Trophoblast cell (in vitro differentiated cells and primary cell): ENCODE measurements at regions not wholly inside any gene's neighbourhood (a gene's known extent, or its start where the extent isn't known, plus 50 kb on each side); places are given as distances from the start of the nearest gene placed in this dataset.

ENCODE experiments used
- DNase-seq, 2 donors: peaks; one replicate each; pipeline ENCODE4 v3.0.0-alpha.2; 2016
- H2AFZ ChIP-seq: 2 replicates; pipeline ENCODE4 v1.6.1; 2013; ENCODE audit warnings: low read length, moderate library complexity, mild to moderate bottlenecking; ENCODE audit not compliant: insufficient read depth, poor library complexity
- H2AK5ac ChIP-seq: 2 replicates; pipeline ENCODE4 v1.6.1; 2013; ENCODE audit warnings: mild to moderate bottlenecking, low read length
- H2BK120ac ChIP-seq: 2 replicates; pipeline ENCODE4 v1.6.1; 2013; ENCODE audit warnings: low read length, mild to moderate bottlenecking, moderate library complexity; ENCODE audit not compliant: insufficient read depth, poor library complexity
- H2BK12ac ChIP-seq: 2 replicates; pipeline ENCODE4 v1.6.1; 2013; ENCODE audit warnings: mild to moderate bottlenecking, low read length, moderate library complexity
- H2BK5ac ChIP-seq: 2 replicates; pipeline ENCODE4 v1.6.1; 2013; ENCODE audit warnings: low read length, low read depth, moderate library complexity, mild to moderate bottlenecking; ENCODE audit not compliant: poor library complexity
- H3K14ac ChIP-seq: 2 replicates; pipeline ENCODE4 v1.6.1; 2013; ENCODE audit warnings: mild to moderate bottlenecking, low read length
- H3K18ac ChIP-seq: 2 replicates; pipeline ENCODE4 v1.6.1; 2013; ENCODE audit warnings: mild to moderate bottlenecking, low read length
- H3K23ac ChIP-seq: 2 replicates; pipeline ENCODE4 v1.6.1; 2013; ENCODE audit warnings: low read length
- H3K27ac ChIP-seq: 2 replicates; pipeline ENCODE4 v1.5.1; 2013; ENCODE audit warnings: low read depth, mild to moderate bottlenecking, inconsistent platforms, low read length, moderate library complexity
- H3K27me3 ChIP-seq: 2 replicates; pipeline ENCODE4 v1.6.1; 2013; ENCODE audit warnings: inconsistent platforms, mild to moderate bottlenecking, low read length, moderate library complexity; ENCODE audit not compliant: insufficient read depth
- H3K36me3 ChIP-seq, 2 experiments: 1 replicate in 1 of 2; 2 replicates in 1 of 2; pipeline ENCODE4 v1.6.1; 2013; ENCODE audit warnings: low read length in 2 of 2, mild to moderate bottlenecking in 2 of 2, moderate library complexity in 1 of 2; ENCODE audit not compliant: insufficient read depth in 2 of 2, control insufficient read depth in 1 of 2
- H3K4ac ChIP-seq: 2 replicates; pipeline ENCODE4 v1.6.1; 2013; ENCODE audit warnings: low read depth, mild to moderate bottlenecking, low read length, moderate library complexity
- H3K4me1 ChIP-seq, 2 experiments: 1 replicate in 1 of 2; 2 replicates in 1 of 2; pipeline ENCODE4 v1.6.1; 2013; ENCODE audit warnings: low read length in 2 of 2, mild to moderate bottlenecking in 2 of 2, moderate library complexity in 1 of 2; ENCODE audit not compliant: insufficient read depth in 2 of 2, control insufficient read depth in 1 of 2
- H3K4me2 ChIP-seq: 2 replicates; pipeline ENCODE4 v1.6.1; 2013; ENCODE audit warnings: inconsistent platforms, mild to moderate bottlenecking, low read length, moderate library complexity
- H3K4me3 ChIP-seq: 2 replicates; pipeline ENCODE4 v1.5.1; 2013; ENCODE audit warnings: mild to moderate bottlenecking, low read depth, low read length, inconsistent platforms
- H3K79me1 ChIP-seq: one replicate; pipeline ENCODE4 v1.6.1; 2013; ENCODE audit warnings: low read length
- H3K79me2 ChIP-seq: 2 replicates; pipeline ENCODE4 v1.6.1; 2013; ENCODE audit warnings: low read length, mild to moderate bottlenecking; ENCODE audit not compliant: control insufficient read depth, insufficient read depth, poor library complexity
- H3K9ac ChIP-seq: 2 replicates; pipeline ENCODE4 v1.6.1; 2013; ENCODE audit warnings: mild to moderate bottlenecking, low read length
- H3K9me3 ChIP-seq: 2 replicates; pipeline ENCODE4 v1.6.1; 2013; ENCODE audit warnings: low read depth, mild to moderate bottlenecking, control low read depth, inconsistent platforms, low read length; ENCODE audit not compliant: insufficient read depth
- H4K12ac ChIP-seq: 2 replicates; pipeline ENCODE4 v1.6.1; 2013; ENCODE audit warnings: low read depth, mild to moderate bottlenecking, low read length, moderate library complexity
- H4K8ac ChIP-seq: 2 replicates; pipeline ENCODE4 v1.6.1; 2013; ENCODE audit warnings: low read depth, mild to moderate bottlenecking, low read length, moderate library complexity
- H4K91ac ChIP-seq: one replicate; pipeline ENCODE4 v1.6.1; 2013; ENCODE audit warnings: low read depth, mild to moderate bottlenecking, low read length, moderate library complexity
- WGBS: extraction: QIAGEN DNeasy Blood & Tissue Kit; methylation state at CpG from one replicate; pipeline ENCODE4 v1.1.7; 2013; ENCODE audit warnings: missing lambda C conversion rate; ENCODE audit not compliant: insufficient read length, insufficient coverage; ENCODE audit errors: extremely low coverage; 5-methylcytosine and 5-hydroxymethylcytosine counted together

- Histone ChIP-seq H2BK5ac (no peak overlapping the region), H3K4ac (no peak overlapping the region), H3K27me3 (no peaks in the 10 kb centered on the region), H3K79me1 (no peaks in the 10 kb centered on the region), H3K18ac (no peak overlapping the region), H3K14ac (no peak overlapping the region), H3K36me3 (no peaks in the 10 kb centered on the region), H4K91ac (no peak overlapping the region), H3K9ac (no peak overlapping the region), H2BK12ac (no peak overlapping the region), H3K27ac (no peak overlapping the region), H3K4me3 (no peak overlapping the region), H2AFZ (no peak overlapping the region), H2AK5ac (no peak overlapping the region), H4K8ac (no peak overlapping the region), H4K12ac (no peak overlapping the region), H3K4me2 (no peak overlapping the region), H3K9me3 (no peaks in the 10 kb centered on the region), H3K79me2 (no peaks in the 10 kb centered on the region), H3K23ac (no peak overlapping the region), H2BK120ac (no peak overlapping the region), H3K4me1 (peaks cover 2% of the 10 kb centered on the region in 2 experiments)
- WGBS: no CpG with 5 or more reads among the region's 8 CpGs
- peak in 1 of 2 donors; percentile 44 for DNase-seq
These were observed 229.8 kb downstream of the NFKBIZ start for GRCh38 chr3:102078854-102079808.

DNA sequence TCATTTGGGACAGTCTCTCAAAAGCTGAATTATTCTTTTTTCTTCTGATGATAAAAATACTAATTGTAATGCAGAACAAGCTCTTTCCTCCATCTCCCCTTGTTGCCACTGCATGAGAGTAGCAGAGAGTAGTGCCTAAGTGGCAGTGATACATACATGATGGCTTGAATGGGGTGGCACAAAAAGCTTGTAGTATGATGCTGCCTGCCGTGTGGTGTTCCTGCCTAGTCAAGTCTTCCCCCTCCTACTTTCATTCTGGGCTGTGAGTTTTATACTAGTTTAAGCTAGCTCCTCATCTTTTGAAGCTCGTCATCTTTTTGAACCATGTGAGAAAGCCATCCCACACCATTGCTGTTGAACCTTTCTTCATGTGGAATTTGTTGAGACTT is 230.5 kb downstream of the NFKBIZ start:
- no peak overlapping the region for H4K8ac ChIP-seq
- H3K79me1 ChIP-seq: no peaks in the 10 kb centered on the region
- DNase-seq: no peak
- H3K4ac ChIP-seq: no peak overlapping the region
- H2BK120ac ChIP-seq: no peak overlapping the region
- H3K4me3 ChIP-seq: no peak overlapping the region
- no peak overlapping the region for H3K4me2 ChIP-seq
- no peak overlapping the region for H4K91ac ChIP-seq
- H3K36me3 ChIP-seq: no peaks in the 10 kb centered on the region
- no peaks in the 10 kb centered on the region for H3K27me3 ChIP-seq
- no peak overlapping the region for H4K12ac ChIP-seq
- no peak overlapping the region for H2AK5ac ChIP-seq
- no CpG with 5 or more reads among the region's 2 CpGs for WGBS
- H2BK12ac ChIP-seq: no peak overlapping the region
- H3K14ac ChIP-seq: no peak overlapping the region
- H3K23ac ChIP-seq: no peak overlapping the region
- H3K9me3 ChIP-seq: no peaks in the 10 kb centered on the region
- no peak overlapping the region for H2AFZ ChIP-seq
- no peak overlapping the region for H3K27ac ChIP-seq
- no peak overlapping the region for H2BK5ac ChIP-seq
- H3K9ac ChIP-seq: no peak overlapping the region
- peaks cover 2% of the 10 kb centered on the region in 2 experiments for H3K4me1 ChIP-seq
- H3K18ac ChIP-seq: no peak overlapping the region
- no peaks in the 10 kb centered on the region for H3K79me2 ChIP-seq

DNA sequence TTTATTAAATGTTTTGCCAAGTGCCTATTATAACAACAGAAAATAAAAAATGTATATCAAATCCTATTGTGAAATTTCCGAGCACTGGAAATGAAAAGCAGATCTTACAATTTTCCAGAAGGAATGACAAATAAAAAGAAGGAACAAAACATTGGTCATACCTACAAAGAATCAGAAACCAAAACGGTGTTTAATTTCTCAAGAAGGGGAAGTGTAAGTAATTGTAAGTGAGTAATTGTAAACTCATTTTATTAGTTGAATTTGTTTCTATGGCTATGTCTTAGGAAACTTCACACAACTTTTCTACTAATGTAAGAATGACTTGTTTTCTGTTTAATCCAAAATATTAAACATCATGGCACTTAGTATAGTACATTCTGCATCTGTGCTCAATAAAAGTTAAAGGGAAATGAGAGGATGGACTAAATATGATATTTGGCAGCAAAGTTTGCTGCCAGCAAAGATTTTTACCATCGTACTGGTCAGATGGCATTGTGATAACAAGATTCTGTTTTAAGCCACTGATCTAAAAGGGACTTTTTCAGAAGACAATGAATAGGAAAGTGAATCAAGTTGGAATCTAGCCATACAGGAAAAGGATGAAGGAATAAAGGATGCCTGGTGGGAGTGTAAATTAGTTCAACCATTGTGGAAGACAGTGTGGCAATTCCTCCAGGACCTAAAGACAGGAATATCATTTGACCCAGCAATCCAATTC is 232.4 kb downstream of the NFKBIZ start:
- no peak for DNase-seq
- Histone ChIP-seq H3K18ac (no peak overlapping the region), H2BK5ac (no peak overlapping the region)

GRCh38 chr3:102083473-102083872 is 234.2 kb downstream of the NFKBIZ start:
- H2BK12ac ChIP-seq: no peak overlapping the region
- no peak overlapping the region for H4K91ac ChIP-seq
- H3K4me2 ChIP-seq: no peak overlapping the region
- no peak overlapping the region for H3K9ac ChIP-seq
- no peak overlapping the region for H2BK120ac ChIP-seq
- no peaks in the 10 kb centered on the region for H3K36me3 ChIP-seq
- DNase-seq: no peak
- peaks cover 2% of the 10 kb centered on the region in 2 experiments for H3K4me1 ChIP-seq
- no peak overlapping the region for H3K18ac ChIP-seq
- no CpG with 5 or more reads among the region's 2 CpGs for WGBS
- no peak overlapping the region for H3K23ac ChIP-seq
- H2BK5ac ChIP-seq: no peak overlapping the region
- H3K4ac ChIP-seq: no peak overlapping the region
- no peak overlapping the region for H2AFZ ChIP-seq
- H3K27ac ChIP-seq: no peak overlapping the region
- no peaks in the 10 kb centered on the region for H3K79me2 ChIP-seq
- H3K4me3 ChIP-seq: no peak overlapping the region
- no peaks in the 10 kb centered on the region for H3K79me1 ChIP-seq
- H3K27me3 ChIP-seq: no peaks in the 10 kb centered on the region
- no peaks in the 10 kb centered on the region for H3K9me3 ChIP-seq
- no peak overlapping the region for H3K14ac ChIP-seq
- H2AK5ac ChIP-seq: no peak overlapping the region
- H4K8ac ChIP-seq: no peak overlapping the region
- H4K12ac ChIP-seq: no peak overlapping the region

More for the DNA sequence above, 232.4 kb downstream of the NFKBIZ start:
- H4K12ac ChIP-seq: no peak overlapping the region
- H2BK12ac ChIP-seq: no peak overlapping the region
- H3K79me1 ChIP-seq: no peaks in the 10 kb centered on the region
- H3K36me3 ChIP-seq: no peaks in the 10 kb centered on the region
- no peak overlapping the region for H3K4me3 ChIP-seq
- no peak overlapping the region for H4K8ac ChIP-seq
- no peak overlapping the region for H2BK120ac ChIP-seq
- no peaks in the 10 kb centered on the region for H3K9me3 ChIP-seq
- H3K27me3 ChIP-seq: no peaks in the 10 kb centered on the region
- no CpG with 5 or more reads among the region's 3 CpGs for WGBS
- no peak overlapping the region for H3K14ac ChIP-seq
- H4K91ac ChIP-seq: no peak overlapping the region
- H3K23ac ChIP-seq: no peak overlapping the region
- no peak overlapping the region for H3K4me2 ChIP-seq
- no peaks in the 10 kb centered on the region for H3K79me2 ChIP-seq
- H2AFZ ChIP-seq: no peak overlapping the region
- peaks cover 2% of the 10 kb centered on the region in 2 experiments for H3K4me1 ChIP-seq
- no peak overlapping the region for H3K9ac ChIP-seq
- no peak overlapping the region for H3K27ac ChIP-seq
- no peak overlapping the region for H3K4ac ChIP-seq
- H2AK5ac ChIP-seq: no peak overlapping the region
